ENCODE measurements at regions not wholly inside any gene's neighbourhood (a gene's known extent, or its start where the extent isn't known, plus 50 kb on each side); places are given as distances from the start of the nearest gene placed in this dataset.
"Not testable (repeated sequence)": the region's sequence is repeated elsewhere in the genome, so short reads cannot be mapped to it uniquely, and the experiment has no call there.

DNA sequence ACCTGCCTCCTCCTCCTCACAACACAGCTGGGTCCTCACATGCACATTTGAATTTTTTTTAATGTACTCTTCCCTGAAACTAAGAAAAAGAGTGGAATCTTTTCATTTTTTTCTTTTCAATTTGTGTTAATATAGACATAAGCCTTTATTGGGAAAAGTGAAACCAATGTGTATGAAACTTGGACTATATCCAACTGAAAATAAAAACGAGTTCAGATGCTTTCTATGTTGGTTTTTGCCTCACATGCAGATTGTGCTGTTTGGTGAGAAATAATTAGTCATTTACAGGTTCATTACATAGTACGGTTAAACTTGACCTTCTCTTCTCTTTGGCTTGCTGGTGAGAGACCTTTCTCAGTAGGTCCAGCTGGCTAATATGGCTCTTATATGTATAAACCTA is 515.2 kb upstream of the FANCL start:
- Histone ChIP-seq H3K36me3 (ENCODE audit: control insufficient read depth, insufficient read depth, low read length) (no peaks in the 10 kb centered on the region), H3K27ac (ENCODE audit: low read length) (no peak overlapping the region), H3K27me3 (ENCODE audit: control insufficient read depth, insufficient read depth, low read length) (no peaks in the 10 kb centered on the region), H3K4me3 (ENCODE audit: low read depth in 2 of 2, low read length in 2 of 2) (no peak overlapping the region), H3K4me1 (ENCODE audit: control insufficient read depth, insufficient read depth, low read length) (no peaks in the 10 kb centered on the region), H3K9me3 (ENCODE audit: control insufficient read depth, insufficient read depth, low read depth, low read length) (no peaks in the 10 kb centered on the region)
- no TSS peak for BruUV-seq (replicated peaks)
- intact Hi-C loops (cut with micrococcal nuclease; ENCODE audit: unreplicated experiment) (no loop called here), in situ Hi-C loops (cut with HindIII; ENCODE audit: low pct_unique_long_range_greater_than_20kb, low sequenced_read_pairs) (no loop called here)
- TF ChIP-seq SIN3A (IDR thresholded peaks at IDR 0.05; ENCODE audit: borderline replicate concordance, insufficient read depth, low read depth, low read length) (no peak), POLR2AphosphoS5 (IDR thresholded peaks at IDR 0.05; ENCODE audit: low read depth, low read length) (no peak)
- TF ChIP-seq, protein P1, sequence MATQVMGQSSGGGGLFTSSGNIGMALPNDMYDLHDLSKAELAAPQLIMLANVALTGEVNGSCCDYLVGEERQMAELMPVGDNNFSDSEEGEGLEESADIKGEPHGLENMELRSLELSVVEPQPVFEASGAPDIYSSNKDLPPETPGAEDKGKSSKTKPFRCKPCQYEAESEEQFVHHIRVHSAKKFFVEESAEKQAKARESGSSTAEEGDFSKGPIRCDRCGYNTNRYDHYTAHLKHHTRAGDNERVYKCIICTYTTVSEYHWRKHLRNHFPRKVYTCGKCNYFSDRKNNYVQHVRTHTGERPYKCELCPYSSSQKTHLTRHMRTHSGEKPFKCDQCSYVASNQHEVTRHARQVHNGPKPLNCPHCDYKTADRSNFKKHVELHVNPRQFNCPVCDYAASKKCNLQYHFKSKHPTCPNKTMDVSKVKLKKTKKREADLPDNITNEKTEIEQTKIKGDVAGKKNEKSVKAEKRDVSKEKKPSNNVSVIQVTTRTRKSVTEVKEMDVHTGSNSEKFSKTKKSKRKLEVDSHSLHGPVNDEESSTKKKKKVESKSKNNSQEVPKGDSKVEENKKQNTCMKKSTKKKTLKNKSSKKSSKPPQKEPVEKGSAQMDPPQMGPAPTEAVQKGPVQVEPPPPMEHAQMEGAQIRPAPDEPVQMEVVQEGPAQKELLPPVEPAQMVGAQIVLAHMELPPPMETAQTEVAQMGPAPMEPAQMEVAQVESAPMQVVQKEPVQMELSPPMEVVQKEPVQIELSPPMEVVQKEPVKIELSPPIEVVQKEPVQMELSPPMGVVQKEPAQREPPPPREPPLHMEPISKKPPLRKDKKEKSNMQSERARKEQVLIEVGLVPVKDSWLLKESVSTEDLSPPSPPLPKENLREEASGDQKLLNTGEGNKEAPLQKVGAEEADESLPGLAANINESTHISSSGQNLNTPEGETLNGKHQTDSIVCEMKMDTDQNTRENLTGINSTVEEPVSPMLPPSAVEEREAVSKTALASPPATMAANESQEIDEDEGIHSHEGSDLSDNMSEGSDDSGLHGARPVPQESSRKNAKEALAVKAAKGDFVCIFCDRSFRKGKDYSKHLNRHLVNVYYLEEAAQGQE (IDR thresholded peaks at IDR 0.05; ENCODE audit: insufficient read depth in 1 of 2, low read depth in 2 of 2, low read length in 1 of 2), result no peak
- no peak for ATAC-seq
- CTCF ChIA-PET, result no interaction called here
- no peak for DNase-seq (ENCODE audit: low read depth, low spot score)
- POLR2A ChIA-PET, result no interaction called here

DNA sequence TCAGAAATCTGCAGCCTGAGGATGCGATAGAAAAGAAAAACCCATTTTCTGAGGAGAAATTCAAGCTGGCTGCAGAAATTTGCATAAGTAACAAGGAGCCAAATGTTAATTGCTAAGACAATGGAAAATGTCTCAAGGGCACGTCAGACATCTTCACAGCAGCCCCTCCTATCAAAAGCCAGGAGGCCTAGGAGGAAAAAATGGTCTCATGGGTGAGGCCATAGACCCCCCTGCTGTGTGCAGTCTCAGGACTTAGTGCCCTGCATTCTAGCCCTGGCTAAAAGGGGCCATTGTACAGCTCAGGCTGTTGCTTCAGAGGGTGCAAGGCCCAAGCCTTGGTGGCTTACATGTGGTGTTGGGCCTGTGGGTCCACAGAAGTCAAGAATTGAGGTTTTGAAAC is 511.4 kb upstream of the FANCL start:
- H3K4me3 ChIP-seq (ENCODE audit: low read depth in 2 of 2, low read length in 2 of 2); H3K36me3 ChIP-seq (ENCODE audit: control insufficient read depth, insufficient read depth, low read length); ATAC-seq; CTCF ChIA-PET; H3K27me3 ChIP-seq (ENCODE audit: control insufficient read depth, insufficient read depth, low read length); H3K4me1 ChIP-seq (ENCODE audit: control insufficient read depth, insufficient read depth, low read length); BruUV-seq (replicated peaks); intact Hi-C loops (cut with micrococcal nuclease; ENCODE audit: unreplicated experiment); in situ Hi-C loops (cut with HindIII; ENCODE audit: low pct_unique_long_range_greater_than_20kb, low sequenced_read_pairs); H3K9me3 ChIP-seq (ENCODE audit: control insufficient read depth, insufficient read depth, low read depth, low read length); H3K27ac ChIP-seq (ENCODE audit: low read length); DNase-seq (ENCODE audit: low read depth, low spot score); POLR2A ChIA-PET: not testable (repeated sequence)

DNA sequence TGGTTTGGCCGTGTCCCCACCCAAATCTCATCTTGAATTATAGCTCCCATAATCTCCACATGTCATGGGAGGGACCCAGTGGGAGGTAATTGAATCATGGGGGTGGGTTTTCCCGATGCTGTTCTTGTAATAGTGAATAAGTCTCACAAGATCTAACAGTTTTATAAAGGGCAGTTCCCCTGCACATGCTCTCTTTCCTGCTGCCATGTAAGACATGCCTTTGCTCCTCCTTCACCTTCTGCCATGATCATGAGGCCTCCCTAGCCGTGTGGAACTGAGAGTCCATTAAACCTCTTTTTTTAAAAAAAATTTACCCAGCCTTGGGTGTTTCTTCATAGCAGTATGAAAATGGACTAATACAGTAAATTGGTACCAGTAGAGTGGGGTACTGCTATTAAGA is 510.6 kb upstream of the FANCL start:
- H3K36me3 ChIP-seq (ENCODE audit: control insufficient read depth, insufficient read depth, low read length); POLR2A ChIA-PET; BruUV-seq (replicated peaks); H3K27me3 ChIP-seq (ENCODE audit: control insufficient read depth, insufficient read depth, low read length); H3K9me3 ChIP-seq (ENCODE audit: control insufficient read depth, insufficient read depth, low read depth, low read length); H3K27ac ChIP-seq (ENCODE audit: low read length); DNase-seq (ENCODE audit: low read depth, low spot score); ATAC-seq; H3K4me1 ChIP-seq (ENCODE audit: control insufficient read depth, insufficient read depth, low read length); intact Hi-C loops (cut with micrococcal nuclease; ENCODE audit: unreplicated experiment); H3K4me3 ChIP-seq (ENCODE audit: low read depth in 2 of 2, low read length in 2 of 2); CTCF ChIA-PET; in situ Hi-C loops (cut with HindIII; ENCODE audit: low pct_unique_long_range_greater_than_20kb, low sequenced_read_pairs): not testable (repeated sequence)

DNA sequence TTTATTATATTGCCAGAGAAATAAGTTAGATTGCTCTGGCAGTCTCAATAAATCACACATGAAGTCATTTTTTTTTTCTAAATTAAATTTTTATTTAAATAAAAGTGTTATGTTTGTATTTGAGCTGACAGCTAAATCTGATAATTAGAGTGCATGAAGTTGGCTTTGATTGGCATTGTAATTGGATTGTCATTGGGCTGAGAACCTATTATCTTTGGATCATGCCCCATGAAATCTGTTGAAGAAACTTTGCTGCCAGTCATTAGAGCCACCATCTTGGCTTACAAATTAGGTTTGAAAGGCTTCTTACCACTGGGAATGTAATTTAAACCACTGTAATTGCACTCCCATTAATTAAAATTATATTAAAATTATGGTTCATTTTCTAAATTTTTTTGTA is 507.9 kb upstream of the FANCL start:
- POLR2A ChIA-PET, result no interaction called here
- in situ Hi-C loops (cut with HindIII; ENCODE audit: low pct_unique_long_range_greater_than_20kb, low sequenced_read_pairs), result no loop called here

More for the DNA sequence above, 507.9 kb upstream of the FANCL start:
- DNase-seq (ENCODE audit: low read depth, low spot score) (no peak), ATAC-seq (no peak)
- no peaks in the 10 kb centered on the region for H3K27me3 ChIP-seq (ENCODE audit: control insufficient read depth, insufficient read depth, low read length)
- H3K36me3 ChIP-seq (ENCODE audit: control insufficient read depth, insufficient read depth, low read length), result no peaks in the 10 kb centered on the region
- TF ChIP-seq, protein P1 (IDR thresholded peaks at IDR 0.05; ENCODE audit: insufficient read depth in 1 of 2, low read depth in 2 of 2, low read length in 1 of 2), result no peak
- TF ChIP-seq POLR2AphosphoS5 (IDR thresholded peaks at IDR 0.05; ENCODE audit: low read depth, low read length) (no peak), TCF7L2 (IDR thresholded peaks at IDR 0.05; ENCODE audit: low read depth, low read length) (no peak)
- TF ChIP-seq, protein P2, sequence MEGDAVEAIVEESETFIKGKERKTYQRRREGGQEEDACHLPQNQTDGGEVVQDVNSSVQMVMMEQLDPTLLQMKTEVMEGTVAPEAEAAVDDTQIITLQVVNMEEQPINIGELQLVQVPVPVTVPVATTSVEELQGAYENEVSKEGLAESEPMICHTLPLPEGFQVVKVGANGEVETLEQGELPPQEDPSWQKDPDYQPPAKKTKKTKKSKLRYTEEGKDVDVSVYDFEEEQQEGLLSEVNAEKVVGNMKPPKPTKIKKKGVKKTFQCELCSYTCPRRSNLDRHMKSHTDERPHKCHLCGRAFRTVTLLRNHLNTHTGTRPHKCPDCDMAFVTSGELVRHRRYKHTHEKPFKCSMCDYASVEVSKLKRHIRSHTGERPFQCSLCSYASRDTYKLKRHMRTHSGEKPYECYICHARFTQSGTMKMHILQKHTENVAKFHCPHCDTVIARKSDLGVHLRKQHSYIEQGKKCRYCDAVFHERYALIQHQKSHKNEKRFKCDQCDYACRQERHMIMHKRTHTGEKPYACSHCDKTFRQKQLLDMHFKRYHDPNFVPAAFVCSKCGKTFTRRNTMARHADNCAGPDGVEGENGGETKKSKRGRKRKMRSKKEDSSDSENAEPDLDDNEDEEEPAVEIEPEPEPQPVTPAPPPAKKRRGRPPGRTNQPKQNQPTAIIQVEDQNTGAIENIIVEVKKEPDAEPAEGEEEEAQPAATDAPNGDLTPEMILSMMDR (IDR thresholded peaks at IDR 0.05), result no peak
- H3K4me3 ChIP-seq (ENCODE audit: low read depth in 2 of 2, low read length in 2 of 2), result no peak overlapping the region
- BruUV-seq (replicated peaks), result no TSS peak
- no peaks in the 10 kb centered on the region for H3K9me3 ChIP-seq (ENCODE audit: control insufficient read depth, insufficient read depth, low read depth, low read length)
- CTCF ChIA-PET, result no interaction called here
- intact Hi-C loops (cut with micrococcal nuclease; ENCODE audit: unreplicated experiment), result no loop called here
- H3K27ac ChIP-seq (ENCODE audit: low read length), result no peak overlapping the region
- no peaks in the 10 kb centered on the region for H3K4me1 ChIP-seq (ENCODE audit: control insufficient read depth, insufficient read depth, low read length)
